Fibroblast of villous mesenchyme (primary cell): ENCODE measurements at regions not wholly inside any gene's neighbourhood (a gene's known extent, or its start where the extent isn't known, plus 50 kb on each side); places are given as distances from the start of the nearest gene placed in this dataset.

ENCODE experiments used
- DNase-seq: peaks from one replicate; pipeline ENCODE4 v3.0.0-alpha.2; 2010; ENCODE audit warnings: low read depth
- H3K4me3 ChIP-seq: 2 replicates; pipeline ENCODE4 v1.5.1; 2011; ENCODE audit warnings: low read depth, mild to moderate bottlenecking, low read length
- CTCF ChIP-seq: IDR thresholded peaks from 2 replicates; pipeline ENCODE4 v1.5.1; 2012; ENCODE audit warnings: low read depth, mild to moderate bottlenecking, low read length; ENCODE audit not compliant: insufficient read depth

GRCh38 chr6:140908505-140908904, 1224.2 kb upstream of the GJE1 start:
- no peak overlapping the region for H3K4me3 ChIP-seq
- no peak for DNase-seq
- no peak for TF ChIP-seq CTCF

GRCh38 chr6:140907235-140907634, 1225.5 kb upstream of the GJE1 start:
- TF ChIP-seq CTCF, result no peak

GRCh38 chr6:140905724-140906123, 1227.0 kb upstream of the GJE1 start:
- TF ChIP-seq CTCF, result no peak
- no peak overlapping the region for H3K4me3 ChIP-seq
- no peak for DNase-seq

More at GRCh38 chr6:140907235-140907634, 1225.5 kb upstream of the GJE1 start:
- no peak overlapping the region for H3K4me3 ChIP-seq
- no peak for DNase-seq

GRCh38 chr6:140905050-140905449, 1227.7 kb upstream of the GJE1 start:
- no peak overlapping the region for H3K4me3 ChIP-seq
- no peak for DNase-seq
- no peak for TF ChIP-seq CTCF

GRCh38 chr6:140897804-140898573, 1234.7 kb upstream of the GJE1 start:
- no peak for DNase-seq
- H3K4me3 ChIP-seq, result no peak overlapping the region
- no peak for TF ChIP-seq CTCF

- TF ChIP-seq CTCF, result no peak
- H3K4me3 ChIP-seq, result no peak overlapping the region
- no peak for DNase-seq
Measured at GRCh38 chr6:140897349-140897748, 1235.4 kb upstream of the GJE1 start.

- DNase-seq, result no peak
- no peak overlapping the region for H3K4me3 ChIP-seq
- TF ChIP-seq CTCF, result no peak
Measured at GRCh38 chr6:140893432-140893831, 1239.3 kb upstream of the GJE1 start.
